COLO829 (cell line): ENCODE measurements at regions not wholly inside any gene's neighbourhood (a gene's known extent, or its start where the extent isn't known, plus 50 kb on each side); places are given as distances from the start of the nearest gene placed in this dataset.
"Not testable (repeated sequence)": the region's sequence is repeated elsewhere in the genome, so short reads cannot be mapped to it uniquely, and the experiment has no call there.

Experiments used
- DNase-seq: peaks from one replicate; pipeline ENCODE4 v3.0.0; 2012; ENCODE audit warnings: low spot score

- DNase-seq, result not testable (repeated sequence)
Observed at GRCh38 chr4:123537906-123538402, 141.4 kb downstream of the SPRY1 start.

GRCh38 chr4:123545667-123546572, 149.3 kb downstream of the SPRY1 start:
- no peak for DNase-seq

- DNase-seq, result no peak
Observed at GRCh38 chr4:123546573-123547060, 150.0 kb downstream of the SPRY1 start.

- DNase-seq, result no peak
Observed at GRCh38 chr4:123547216-123548165, 150.9 kb downstream of the SPRY1 start.

- DNase-seq, result no peak
Observed at GRCh38 chr4:123553279-123553678, 156.7 kb downstream of the SPRY1 start.

- no peak for DNase-seq
Observed at GRCh38 chr4:123553733-123554637, 157.4 kb downstream of the SPRY1 start.

- DNase-seq, result no peak
Observed at GRCh38 chr4:123554801-123555232, 158.2 kb downstream of the SPRY1 start.

GRCh38 chr4:123555233-123555806, 158.7 kb downstream of the SPRY1 start:
- no peak for DNase-seq

GRCh38 chr4:123555807-123556273, 159.2 kb downstream of the SPRY1 start:
- no peak for DNase-seq

- DNase-seq, result no peak
Observed at GRCh38 chr4:123556526-123556925, 159.9 kb downstream of the SPRY1 start.

GRCh38 chr4:123557857-123558536, 161.4 kb downstream of the SPRY1 start:
- DNase-seq, result no peak

GRCh38 chr4:123558865-123559264, 162.3 kb downstream of the SPRY1 start:
- DNase-seq, result no peak

GRCh38 chr4:123559955-123560871, 163.6 kb downstream of the SPRY1 start:
- no peak for DNase-seq

GRCh38 chr4:123561525-123561924, 164.9 kb downstream of the SPRY1 start:
- no peak for DNase-seq

GRCh38 chr4:123562994-123563750, 166.6 kb downstream of the SPRY1 start:
- no peak for DNase-seq

GRCh38 chr4:123564758-123565346, 168.3 kb downstream of the SPRY1 start:
- peak; percentile 91 for DNase-seq

GRCh38 chr4:123568936-123569335, 172.3 kb downstream of the SPRY1 start:
- no peak for DNase-seq

GRCh38 chr4:123569541-123569940, 172.9 kb downstream of the SPRY1 start:
- DNase-seq, result no peak
